Fibroblast of lung (primary cell): ENCODE measurements at regions not wholly inside any gene's neighbourhood (a gene's known extent, or its start where the extent isn't known, plus 50 kb on each side); places are given as distances from the start of the nearest gene placed in this dataset.

Source experiments
- DNase-seq, 2 donors: peaks; one replicate each; pipeline versions ENCODE4 v3.0.0 to v3.0.0-alpha.2; 2010; ENCODE audit warnings: low read depth in 2 of 2
- H2AFZ ChIP-seq: 2 replicates; pipeline ENCODE4 v1.5.1; 2012; ENCODE audit warnings: low read length, control low read depth, inconsistent platforms
- H3K27ac ChIP-seq: 2 replicates; pipeline ENCODE4 v1.5.1; 2011; ENCODE audit warnings: low read length, control low read depth; ENCODE audit not compliant: insufficient read depth
- H3K27me3 ChIP-seq: 2 replicates; pipeline ENCODE4 v1.5.1; 2011; ENCODE audit warnings: mild to moderate bottlenecking, low read length; ENCODE audit not compliant: control insufficient read depth, insufficient read depth
- H3K36me3 ChIP-seq: 2 replicates; pipeline ENCODE4 v1.5.1; 2011; ENCODE audit warnings: low read length; ENCODE audit not compliant: control insufficient read depth, insufficient read depth
- H3K4me1 ChIP-seq: 2 replicates; pipeline ENCODE4 v1.5.1; 2011; ENCODE audit warnings: low read length; ENCODE audit not compliant: control insufficient read depth, insufficient read depth; ENCODE audit errors: extremely low read depth
- H3K4me2 ChIP-seq: 2 replicates; pipeline ENCODE4 v1.5.1; 2011; ENCODE audit warnings: low read length, control low read depth; ENCODE audit not compliant: insufficient read depth; ENCODE audit errors: extremely low read depth
- H3K4me3 ChIP-seq, 4 experiments: fragments of 200-600 bp in 1 of 4; sonication (generic) in 1 of 4; replicated peaks in 1 of 4; 2 replicates each; pipeline ENCODE4 v1.5.1; 2011 to 2016; ENCODE audit warnings: low read length in 4 of 4, low read depth in 3 of 4, mild to moderate bottlenecking in 3 of 4, control low read depth in 2 of 4, inconsistent platforms in 1 of 4, mixed read lengths in 1 of 4; ENCODE audit not compliant: insufficient read depth in 1 of 4; ENCODE audit errors: control extremely low read depth in 1 of 4
- H3K79me2 ChIP-seq: 2 replicates; pipeline ENCODE4 v1.5.1; 2012; ENCODE audit warnings: mild to moderate bottlenecking, low read length, inconsistent platforms; ENCODE audit not compliant: control insufficient read depth, insufficient read depth
- H3K9ac ChIP-seq: 2 replicates; pipeline ENCODE4 v1.5.1; 2011; ENCODE audit warnings: mild to moderate bottlenecking, low read length, control low read depth; ENCODE audit not compliant: insufficient read depth
- H3K9me3 ChIP-seq: 2 replicates; pipeline ENCODE4 v1.5.1; 2012; ENCODE audit warnings: low read depth, low read length; ENCODE audit not compliant: control insufficient read depth, insufficient read depth
- H4K20me1 ChIP-seq: 2 replicates; pipeline ENCODE4 v1.5.1; 2011; ENCODE audit warnings: low read length; ENCODE audit not compliant: control insufficient read depth, insufficient read depth; ENCODE audit errors: extremely low read depth
- EZH2 ChIP-seq: IDR thresholded peaks from 2 replicates; pipeline ENCODE4 v1.5.1; 2012; ENCODE audit warnings: low read length, control low read depth, mild to moderate bottlenecking; ENCODE audit errors: missing control alignments
- TF ChIP-seq, protein P1 (sequence below), 2 donors: IDR thresholded peaks in 1 of 2; conservative IDR thresholded peaks in 1 of 2; 1 replicate in 1 of 2; 2 replicates in 1 of 2; pipeline ENCODE4 v1.5.1; 2011 to 2012; ENCODE audit warnings: low read length in 2 of 2, control low read depth in 1 of 2, inconsistent platforms in 1 of 2, low read depth in 1 of 2, mild to moderate bottlenecking in 1 of 2

DNA sequence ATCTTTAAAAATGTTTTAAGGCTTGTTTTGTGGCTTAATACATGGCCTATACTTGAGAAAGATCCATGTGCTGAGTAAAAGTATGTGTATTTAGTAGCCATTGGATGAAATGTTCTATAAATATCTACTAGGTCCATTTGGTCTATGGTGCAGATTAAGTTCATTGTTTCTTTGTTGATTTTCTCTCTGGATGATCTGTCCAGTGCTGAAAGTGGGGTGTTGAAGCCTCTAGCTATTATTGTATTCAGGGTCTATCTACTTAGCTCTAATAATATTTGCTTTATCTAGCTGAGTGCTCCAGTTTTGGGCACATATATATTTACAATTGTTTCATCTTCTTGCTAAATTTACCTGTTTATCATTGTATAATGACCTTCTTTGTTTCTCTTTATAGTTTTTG is 272.2 kb upstream of the NR4A3 start:
- Histone ChIP-seq H4K20me1 (no peaks in the 10 kb centered on the region), H3K4me2 (no peak overlapping the region), H3K4me1 (no peaks in the 10 kb centered on the region), H3K27ac (no peak overlapping the region), H3K9me3 (no peaks in the 10 kb centered on the region), H2AFZ (no peak overlapping the region), H3K79me2 (no peaks in the 10 kb centered on the region), H3K9ac (no peak overlapping the region), H3K4me3 (no peak overlapping the region), H3K36me3 (no peaks in the 10 kb centered on the region), H3K27me3 (no peaks in the 10 kb centered on the region)
- no peak for TF ChIP-seq EZH2
- TF ChIP-seq, protein P1, sequence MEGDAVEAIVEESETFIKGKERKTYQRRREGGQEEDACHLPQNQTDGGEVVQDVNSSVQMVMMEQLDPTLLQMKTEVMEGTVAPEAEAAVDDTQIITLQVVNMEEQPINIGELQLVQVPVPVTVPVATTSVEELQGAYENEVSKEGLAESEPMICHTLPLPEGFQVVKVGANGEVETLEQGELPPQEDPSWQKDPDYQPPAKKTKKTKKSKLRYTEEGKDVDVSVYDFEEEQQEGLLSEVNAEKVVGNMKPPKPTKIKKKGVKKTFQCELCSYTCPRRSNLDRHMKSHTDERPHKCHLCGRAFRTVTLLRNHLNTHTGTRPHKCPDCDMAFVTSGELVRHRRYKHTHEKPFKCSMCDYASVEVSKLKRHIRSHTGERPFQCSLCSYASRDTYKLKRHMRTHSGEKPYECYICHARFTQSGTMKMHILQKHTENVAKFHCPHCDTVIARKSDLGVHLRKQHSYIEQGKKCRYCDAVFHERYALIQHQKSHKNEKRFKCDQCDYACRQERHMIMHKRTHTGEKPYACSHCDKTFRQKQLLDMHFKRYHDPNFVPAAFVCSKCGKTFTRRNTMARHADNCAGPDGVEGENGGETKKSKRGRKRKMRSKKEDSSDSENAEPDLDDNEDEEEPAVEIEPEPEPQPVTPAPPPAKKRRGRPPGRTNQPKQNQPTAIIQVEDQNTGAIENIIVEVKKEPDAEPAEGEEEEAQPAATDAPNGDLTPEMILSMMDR (conservative IDR thresholded peaks at IDR 0.05 in 1 of 2, IDR thresholded peaks at IDR 0.05 in 1 of 2; ENCODE audit: low read depth in 1 of 2, low read length in 2 of 2): no peak
- no peak for DNase-seq

DNA sequence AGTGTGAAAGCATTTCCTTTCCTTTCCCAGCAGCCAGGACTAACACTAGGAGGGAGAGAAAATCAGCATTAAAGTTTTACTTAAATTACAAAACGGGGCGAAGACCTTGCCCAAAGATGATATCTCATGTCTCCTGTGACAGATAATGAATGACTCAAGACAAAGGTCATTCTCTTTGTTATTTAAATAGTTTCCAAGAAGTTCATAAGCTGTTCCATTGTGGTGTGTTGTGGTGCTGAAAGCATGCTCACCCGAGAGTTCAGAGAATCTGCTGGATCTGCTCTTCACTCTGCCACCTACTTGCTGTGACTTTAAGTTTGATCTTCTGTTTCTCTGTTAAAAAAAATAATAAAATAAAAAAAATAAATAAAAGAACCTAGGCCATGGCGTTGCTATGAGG is 265.9 kb upstream of the NR4A3 start:
- Histone ChIP-seq H3K79me2 (no peaks in the 10 kb centered on the region), H3K27me3 (no peaks in the 10 kb centered on the region), H4K20me1 (no peaks in the 10 kb centered on the region), H3K4me1 (no peaks in the 10 kb centered on the region), H3K4me2 (no peak overlapping the region), H3K4me3 (no peak overlapping the region), H3K9ac (no peak overlapping the region), H3K9me3 (no peaks in the 10 kb centered on the region), H3K27ac (no peak overlapping the region), H2AFZ (no peak overlapping the region), H3K36me3 (no peaks in the 10 kb centered on the region)
- peak in 1 of 2 donors; percentile 11 for DNase-seq
- TF ChIP-seq EZH2: no peak
- TF ChIP-seq, protein P1 (conservative IDR thresholded peaks at IDR 0.05 in 1 of 2, IDR thresholded peaks at IDR 0.05 in 1 of 2; ENCODE audit: low read depth in 1 of 2, low read length in 2 of 2): no peak

DNA sequence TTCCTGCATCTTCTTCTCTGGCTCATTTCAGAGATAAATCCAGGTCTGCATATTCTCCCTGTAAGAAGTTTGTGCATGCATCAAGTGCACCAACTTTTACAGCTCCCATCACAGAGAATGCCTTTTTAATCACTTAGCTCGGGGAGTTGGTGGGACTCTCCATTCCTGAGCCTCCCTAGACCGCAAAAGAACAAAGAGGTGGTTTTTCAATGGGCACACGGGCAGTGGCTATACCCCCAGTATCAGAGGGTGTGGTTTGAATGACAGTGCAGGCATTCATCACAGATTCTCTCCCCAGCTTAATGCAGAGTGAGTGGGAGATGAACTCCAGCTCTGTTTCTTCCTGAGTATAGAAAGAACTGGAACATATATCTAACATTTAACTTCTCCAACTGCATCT is 264.7 kb upstream of the NR4A3 start:
- no peaks in the 10 kb centered on the region for H3K79me2 ChIP-seq
- H3K36me3 ChIP-seq: no peaks in the 10 kb centered on the region
- H3K4me2 ChIP-seq: no peak overlapping the region
- no peak overlapping the region for H3K27ac ChIP-seq
- H3K4me3 ChIP-seq: no peak overlapping the region
- H3K4me1 ChIP-seq: no peaks in the 10 kb centered on the region
- H3K27me3 ChIP-seq: no peaks in the 10 kb centered on the region
- H3K9ac ChIP-seq: no peak overlapping the region
- H3K9me3 ChIP-seq: no peaks in the 10 kb centered on the region
- no peaks in the 10 kb centered on the region for H4K20me1 ChIP-seq
- TF ChIP-seq, protein P1 (conservative IDR thresholded peaks at IDR 0.05 in 1 of 2, IDR thresholded peaks at IDR 0.05 in 1 of 2; ENCODE audit: low read depth in 1 of 2, low read length in 2 of 2): no peak
- no peak for TF ChIP-seq EZH2
- H2AFZ ChIP-seq: no peak overlapping the region
- no peak for DNase-seq
